ENCODE measurements at regions not wholly inside any gene's neighbourhood (a gene's known extent, or its start where the extent isn't known, plus 50 kb on each side); places are given as distances from the start of the nearest gene placed in this dataset.

- Histone ChIP-seq H2AFZ (ENCODE audit: low read depth, low read length) (no peak overlapping the region), H4K20me1 (replicated peaks; ENCODE audit: control insufficient read depth, insufficient read depth, low read length) (no peaks in the 10 kb centered on the region), H3K79me2 (ENCODE audit: control insufficient read depth, insufficient read depth, low read length) (no peaks in the 10 kb centered on the region), H3K4me2 (ENCODE audit: insufficient read depth, low read length) (no peak overlapping the region), H3K4me3 (no peak overlapping the region), H3K4me1 (replicated peaks in 1 of 2; ENCODE audit: control insufficient read depth in 2 of 2, insufficient read depth in 2 of 2, low read length in 2 of 2) (no peaks in the 10 kb centered on the region), H3K36me3 (ENCODE audit: control insufficient read depth, insufficient read depth, low read length) (no peaks in the 10 kb centered on the region), H3K27me3 (ENCODE audit: control insufficient read depth in 2 of 2, insufficient read depth in 2 of 2, low read length in 2 of 2) (no peaks in the 10 kb centered on the region), H3K9ac (ENCODE audit: insufficient read depth in 1 of 2, low read depth in 2 of 2, low read length in 2 of 2) (no peak overlapping the region), H3K27ac (ENCODE audit: extremely low read depth, low read depth, low read length) (no peak overlapping the region), H3K9me3 (replicated peaks; ENCODE audit: control insufficient read depth, insufficient read depth, low read depth, low read length) (no peaks in the 10 kb centered on the region), H3K9me1 (ENCODE audit: control insufficient read depth, insufficient read depth, low read length) (no peaks in the 10 kb centered on the region)
- POLR2A ChIA-PET = no interaction called here
- in situ Hi-C loops (cut with MboI) = no loop called here
- CTCF ChIA-PET (ENCODE audit: low intra/inter-chr PET ratio) = no interaction called here
- no peak for FAIRE-seq
- ATAC-seq = no peak
- WGBS (ENCODE audit: insufficient coverage, low coverage, missing lambda C conversion rate) = 0% methylated on average over 1 of the region's 1 CpG
- intact Hi-C loops (cut with micrococcal nuclease) = no loop called here
- TF ChIP-seq, protein P1, sequence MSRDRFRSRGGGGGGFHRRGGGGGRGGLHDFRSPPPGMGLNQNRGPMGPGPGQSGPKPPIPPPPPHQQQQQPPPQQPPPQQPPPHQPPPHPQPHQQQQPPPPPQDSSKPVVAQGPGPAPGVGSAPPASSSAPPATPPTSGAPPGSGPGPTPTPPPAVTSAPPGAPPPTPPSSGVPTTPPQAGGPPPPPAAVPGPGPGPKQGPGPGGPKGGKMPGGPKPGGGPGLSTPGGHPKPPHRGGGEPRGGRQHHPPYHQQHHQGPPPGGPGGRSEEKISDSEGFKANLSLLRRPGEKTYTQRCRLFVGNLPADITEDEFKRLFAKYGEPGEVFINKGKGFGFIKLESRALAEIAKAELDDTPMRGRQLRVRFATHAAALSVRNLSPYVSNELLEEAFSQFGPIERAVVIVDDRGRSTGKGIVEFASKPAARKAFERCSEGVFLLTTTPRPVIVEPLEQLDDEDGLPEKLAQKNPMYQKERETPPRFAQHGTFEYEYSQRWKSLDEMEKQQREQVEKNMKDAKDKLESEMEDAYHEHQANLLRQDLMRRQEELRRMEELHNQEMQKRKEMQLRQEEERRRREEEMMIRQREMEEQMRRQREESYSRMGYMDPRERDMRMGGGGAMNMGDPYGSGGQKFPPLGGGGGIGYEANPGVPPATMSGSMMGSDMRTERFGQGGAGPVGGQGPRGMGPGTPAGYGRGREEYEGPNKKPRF (IDR thresholded peaks at IDR 0.05; ENCODE audit: low read depth, low read length) = no peak
- no peak for TF ChIP-seq JUN (IDR thresholded peaks at IDR 0.05; ENCODE audit: borderline replicate concordance, low read depth, low read length)
- TF ChIP-seq JUN (CRISPR knock-in tag; IDR thresholded peaks at IDR 0.05; ENCODE audit: borderline replicate concordance) = no peak
- no peak for TF ChIP-seq NCOA1 (IDR thresholded peaks at IDR 0.05; ENCODE audit: low read depth)
- no peak for TF ChIP-seq ESRRA (IDR thresholded peaks at IDR 0.05; ENCODE audit: borderline replicate concordance, low read depth)
- TF ChIP-seq, protein P2, sequence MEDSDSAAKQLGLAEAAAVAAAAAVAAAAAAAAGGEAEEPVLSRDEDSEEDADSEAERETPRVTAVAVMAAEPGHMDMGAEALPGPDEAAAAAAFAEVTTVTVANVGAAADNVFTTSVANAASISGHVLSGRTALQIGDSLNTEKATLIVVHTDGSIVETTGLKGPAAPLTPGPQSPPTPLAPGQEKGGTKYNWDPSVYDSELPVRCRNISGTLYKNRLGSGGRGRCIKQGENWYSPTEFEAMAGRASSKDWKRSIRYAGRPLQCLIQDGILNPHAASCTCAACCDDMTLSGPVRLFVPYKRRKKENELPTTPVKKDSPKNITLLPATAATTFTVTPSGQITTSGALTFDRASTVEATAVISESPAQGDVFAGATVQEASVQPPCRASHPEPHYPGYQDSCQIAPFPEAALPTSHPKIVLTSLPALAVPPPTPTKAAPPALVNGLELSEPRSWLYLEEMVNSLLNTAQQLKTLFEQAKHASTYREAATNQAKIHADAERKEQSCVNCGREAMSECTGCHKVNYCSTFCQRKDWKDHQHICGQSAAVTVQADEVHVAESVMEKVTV (CRISPR knock-in tag; IDR thresholded peaks at IDR 0.05) = no peak
- no peak for TF ChIP-seq SMARCB1 (IDR thresholded peaks at IDR 0.05; ENCODE audit: insufficient read length, low read depth)
- no peak for TF ChIP-seq HNRNPH1 (optimal IDR thresholded peaks at IDR 0.05; ENCODE audit: low read depth, low read length)
- TF ChIP-seq NR2C1 (IDR thresholded peaks at IDR 0.05) = no peak
- no peak for TF ChIP-seq NR2C1 (tag; IDR thresholded peaks at IDR 0.05)
- no peak for TF ChIP-seq PRDM10 (IDR thresholded peaks at IDR 0.05; ENCODE audit: partially characterized antibody)
- DNase-seq (ENCODE audit: extremely low read depth in 1 of 4, low spot score in 3 of 4) = no peak
- BruUV-seq (replicated peaks) = no TSS peak
Measured at GRCh38 chr16:26532456-26532855, 534.3 kb upstream of the C16orf82 start.
